HepG2 (cell line): ENCODE measurements at regions not wholly inside any gene's neighbourhood (a gene's known extent, or its start where the extent isn't known, plus 50 kb on each side); places are given as distances from the start of the nearest gene placed in this dataset.

ENCODE experiments used
- CEBPZ ChIP-seq: IDR thresholded peaks from 2 replicates; pipeline ENCODE4 v1.6.1; 2012; ENCODE audit warnings: low read length, improper control_type of control experiment
- CTCF ChIP-seq: sonication (generic); formaldehyde crosslinking; IDR thresholded peaks from 2 replicates; pipeline ENCODE4 v1.5.0; 2020; ENCODE audit warnings: mild to moderate bottlenecking, missing genetic modification reagents, moderate library complexity
- POLR2AphosphoS5 ChIP-seq: IDR thresholded peaks from 2 replicates; pipeline ENCODE4 v1.6.1; 2012; ENCODE audit warnings: low read depth, low read length
- SALL1 ChIP-seq: sonication (generic); formaldehyde crosslinking; IDR thresholded peaks from 2 replicates; pipeline ENCODE4 v1.8.0; 2022; ENCODE audit warnings: mild to moderate bottlenecking, missing genetic modification reagents
- SKI ChIP-seq: fragments of 450-650 bp; IDR thresholded peaks from one replicate; pipeline ENCODE4 v1.6.1; 2018; ENCODE audit warnings: mild to moderate bottlenecking; ENCODE audit not compliant: partially characterized antibody
- TBX3 ChIP-seq: fragments of 450-650 bp; IDR thresholded peaks from 2 replicates; pipeline ENCODE4 v1.6.1; 2017; ENCODE audit warnings: antibody characterized with exemption, mild to moderate bottlenecking, inconsistent platforms, borderline replicate concordance
- ZNF253 ChIP-seq: sonication (generic); formaldehyde crosslinking; IDR thresholded peaks from 2 replicates; pipeline ENCODE4 v1.8.0; 2022; ENCODE audit warnings: mild to moderate bottlenecking, missing genetic modification reagents, borderline replicate concordance
- ZNF639 ChIP-seq: conservative IDR thresholded peaks from 2 replicates; pipeline ENCODE4 v1.6.1; 2018; ENCODE audit warnings: missing genetic modification reagents
- ZNF772 ChIP-seq: sonication (generic); formaldehyde crosslinking; IDR thresholded peaks from 2 replicates; pipeline ENCODE4 v1.5.0; 2020; ENCODE audit warnings: mild to moderate bottlenecking, missing genetic modification reagents

- no peak for TF ChIP-seq CEBPZ
- TF ChIP-seq ZNF772 (CRISPR knock-in tag), result no peak
- no peak for TF ChIP-seq SALL1 (CRISPR knock-in tag)
- no peak for TF ChIP-seq CTCF (CRISPR knock-in tag)
- TF ChIP-seq SKI, result no peak
- no peak for TF ChIP-seq POLR2AphosphoS5
- no peak for TF ChIP-seq TBX3
- no peak for TF ChIP-seq ZNF253 (CRISPR knock-in tag)
- no peak for TF ChIP-seq ZNF639 (CRISPR knock-in tag)
Measured at GRCh38 chr12:19065871-19066270, 63.7 kb upstream of the PLEKHA5 start.
